A172 (cell line): ENCODE measurements at regions not wholly inside any gene's neighbourhood (a gene's known extent, or its start where the extent isn't known, plus 50 kb on each side); places are given as distances from the start of the nearest gene placed in this dataset.
"Not testable (repeated sequence)": the region's sequence is repeated elsewhere in the genome, so short reads cannot be mapped to it uniquely, and the experiment has no call there.

Source experiments
- DNase-seq: peaks from one replicate; pipeline ENCODE4 v3.0.0-alpha.2; 2015; ENCODE audit warnings: low spot score

- DNase-seq, result no peak
These were observed 483.6 kb upstream of the NOX3 start for GRCh38 chr6:155939253-155939652.

GRCh38 chr6:155936551-155936950, 480.9 kb upstream of the NOX3 start:
- DNase-seq, result no peak

- DNase-seq, result no peak
These were observed 480.5 kb upstream of the NOX3 start for GRCh38 chr6:155936127-155936526.

GRCh38 chr6:155916846-155917624, 461.4 kb upstream of the NOX3 start:
- no peak for DNase-seq

- no peak for DNase-seq
These were observed 460.0 kb upstream of the NOX3 start for GRCh38 chr6:155915651-155916050.

- DNase-seq, result no peak
These were observed 458.2 kb upstream of the NOX3 start for GRCh38 chr6:155913816-155914215.

- DNase-seq, result no peak
These were observed 454.1 kb upstream of the NOX3 start for GRCh38 chr6:155909710-155910109.

- DNase-seq, result no peak
These were observed 440.0 kb upstream of the NOX3 start for GRCh38 chr6:155895641-155896040.

- DNase-seq, result no peak
These were observed 439.1 kb upstream of the NOX3 start for GRCh38 chr6:155894758-155895157.

- DNase-seq, result no peak
These were observed 438.6 kb upstream of the NOX3 start for GRCh38 chr6:155894262-155894661.

GRCh38 chr6:155890409-155890808, 434.8 kb upstream of the NOX3 start:
- no peak for DNase-seq

GRCh38 chr6:155889410-155889809, 433.8 kb upstream of the NOX3 start:
- DNase-seq, result no peak

GRCh38 chr6:155887421-155887820, 431.8 kb upstream of the NOX3 start:
- no peak for DNase-seq

GRCh38 chr6:155883741-155884140, 428.1 kb upstream of the NOX3 start:
- DNase-seq, result no peak

- no peak for DNase-seq
These were observed 427.7 kb upstream of the NOX3 start for GRCh38 chr6:155883334-155883731.

- no peak for DNase-seq
These were observed 427.1 kb upstream of the NOX3 start for GRCh38 chr6:155882527-155883333.

GRCh38 chr6:155881826-155882526, 426.3 kb upstream of the NOX3 start:
- no peak for DNase-seq

GRCh38 chr6:155880900-155881299, 425.3 kb upstream of the NOX3 start:
- DNase-seq, result peak; percentile 27

- DNase-seq, result no peak
These were observed 417.3 kb upstream of the NOX3 start for GRCh38 chr6:155872961-155873360.

- DNase-seq, result no peak
These were observed 412.0 kb upstream of the NOX3 start for GRCh38 chr6:155867682-155868081.

GRCh38 chr6:155866676-155867390, 411.2 kb upstream of the NOX3 start:
- not testable (repeated sequence) for DNase-seq

GRCh38 chr6:155861821-155862220, 406.2 kb upstream of the NOX3 start:
- DNase-seq, result no peak
